ENCODE measurements at regions not wholly inside any gene's neighbourhood (a gene's known extent, or its start where the extent isn't known, plus 50 kb on each side); places are given as distances from the start of the nearest gene placed in this dataset.

- H3K27ac ChIP-seq (ENCODE audit: low read depth, low read length) = no peak overlapping the region
- no peak overlapping the region for H3K4me2 ChIP-seq (ENCODE audit: low read depth, low read length, poor library complexity, severe bottlenecking)
- H4K20me1 ChIP-seq (ENCODE audit: low read depth, low read length) = no peaks in the 10 kb centered on the region
These were observed 874.0 kb upstream of the EPHA5 start for GRCh38 chr4:66544281-66544680.

GRCh38 chr4:66539745-66540144, 869.5 kb upstream of the EPHA5 start:
- no peaks in the 10 kb centered on the region for H4K20me1 ChIP-seq (ENCODE audit: low read depth, low read length)
- no peaks in the 10 kb centered on the region for H3K9me3 ChIP-seq (ENCODE audit: insufficient read depth, low read length)
- no peak overlapping the region for H3K27ac ChIP-seq (ENCODE audit: low read depth, low read length)
- H3K9me2 ChIP-seq (replicated peaks; ENCODE audit: insufficient read depth, low read length) = no peaks in the 10 kb centered on the region
- peak overlapping the region; percentile 51 for H3K4me2 ChIP-seq (ENCODE audit: low read depth, low read length, poor library complexity, severe bottlenecking)
- no peaks in the 10 kb centered on the region for H3K36me3 ChIP-seq (ENCODE audit: low read length)
- no peaks in the 10 kb centered on the region for H3K27me3 ChIP-seq (ENCODE audit: low read length)
- H3K9ac ChIP-seq (ENCODE audit: low read length) = no peak overlapping the region
- H3K4me3 ChIP-seq (ENCODE audit: insufficient read depth, low read length, poor library complexity, severe bottlenecking) = no peak overlapping the region
- peak overlapping the region; percentile 59 for H2AFZ ChIP-seq (ENCODE audit: low read depth, low read length, severe bottlenecking)
- no peaks in the 10 kb centered on the region for H3F3A ChIP-seq (ENCODE audit: insufficient read depth)
- H3K79me2 ChIP-seq (ENCODE audit: insufficient read depth, low read length) = no peaks in the 10 kb centered on the region
- TF ChIP-seq EZH2phosphoT487 (conservative IDR thresholded peaks at IDR 0.05; ENCODE audit: low read length) = no peak
- TF ChIP-seq CTCF (IDR thresholded peaks at IDR 0.05; ENCODE audit: insufficient read depth, low read length, poor library complexity, severe bottlenecking) = no peak

More at GRCh38 chr4:66544281-66544680, 874.0 kb upstream of the EPHA5 start:
- no peak overlapping the region for H3K4me3 ChIP-seq (ENCODE audit: insufficient read depth, low read length, poor library complexity, severe bottlenecking)
- H3K9ac ChIP-seq (ENCODE audit: low read length) = no peak overlapping the region
- no peaks in the 10 kb centered on the region for H3K9me3 ChIP-seq (ENCODE audit: insufficient read depth, low read length)
- no peaks in the 10 kb centered on the region for H3K9me2 ChIP-seq (replicated peaks; ENCODE audit: insufficient read depth, low read length)
- H3F3A ChIP-seq (ENCODE audit: insufficient read depth) = no peaks in the 10 kb centered on the region
- H3K27me3 ChIP-seq (ENCODE audit: low read length) = no peaks in the 10 kb centered on the region
- TF ChIP-seq CTCF (IDR thresholded peaks at IDR 0.05; ENCODE audit: insufficient read depth, low read length, poor library complexity, severe bottlenecking) (no peak), EZH2phosphoT487 (conservative IDR thresholded peaks at IDR 0.05; ENCODE audit: low read length) (no peak)
- H2AFZ ChIP-seq (ENCODE audit: low read depth, low read length, severe bottlenecking) = no peak overlapping the region
- no peaks in the 10 kb centered on the region for H3K36me3 ChIP-seq (ENCODE audit: low read length)
- no peaks in the 10 kb centered on the region for H3K79me2 ChIP-seq (ENCODE audit: insufficient read depth, low read length)

- Histone ChIP-seq H3K79me2 (ENCODE audit: insufficient read depth, low read length) (no peaks in the 10 kb centered on the region), H3K4me3 (ENCODE audit: insufficient read depth, low read length, poor library complexity, severe bottlenecking) (no peak overlapping the region), H3K4me2 (ENCODE audit: low read depth, low read length, poor library complexity, severe bottlenecking) (no peak overlapping the region), H2AFZ (ENCODE audit: low read depth, low read length, severe bottlenecking) (no peak overlapping the region), H3K36me3 (ENCODE audit: low read length) (no peaks in the 10 kb centered on the region), H3K27me3 (ENCODE audit: low read length) (no peaks in the 10 kb centered on the region), H3K9ac (ENCODE audit: low read length) (no peak overlapping the region), H3K9me3 (ENCODE audit: insufficient read depth, low read length) (no peaks in the 10 kb centered on the region), H3K27ac (ENCODE audit: low read depth, low read length) (no peak overlapping the region), H3K9me2 (replicated peaks; ENCODE audit: insufficient read depth, low read length) (no peaks in the 10 kb centered on the region), H3F3A (ENCODE audit: insufficient read depth) (no peaks in the 10 kb centered on the region), H4K20me1 (ENCODE audit: low read depth, low read length) (no peaks in the 10 kb centered on the region)
- TF ChIP-seq EZH2phosphoT487 (conservative IDR thresholded peaks at IDR 0.05; ENCODE audit: low read length) = no peak
- no peak for TF ChIP-seq CTCF (IDR thresholded peaks at IDR 0.05; ENCODE audit: insufficient read depth, low read length, poor library complexity, severe bottlenecking)
These were observed 854.5 kb upstream of the EPHA5 start for GRCh38 chr4:66524781-66525180.

All from SU-DHL-6 (cell line).